ENCODE measurements at regions not wholly inside any gene's neighbourhood (a gene's known extent, or its start where the extent isn't known, plus 50 kb on each side); places are given as distances from the start of the nearest gene placed in this dataset.
A peak's percentile ranks its signal among the peaks of the same experiment; 100 is the strongest.
"Not testable (repeated sequence)": the region's sequence is repeated elsewhere in the genome, so short reads cannot be mapped to it uniquely, and the experiment has no call there.

DNA sequence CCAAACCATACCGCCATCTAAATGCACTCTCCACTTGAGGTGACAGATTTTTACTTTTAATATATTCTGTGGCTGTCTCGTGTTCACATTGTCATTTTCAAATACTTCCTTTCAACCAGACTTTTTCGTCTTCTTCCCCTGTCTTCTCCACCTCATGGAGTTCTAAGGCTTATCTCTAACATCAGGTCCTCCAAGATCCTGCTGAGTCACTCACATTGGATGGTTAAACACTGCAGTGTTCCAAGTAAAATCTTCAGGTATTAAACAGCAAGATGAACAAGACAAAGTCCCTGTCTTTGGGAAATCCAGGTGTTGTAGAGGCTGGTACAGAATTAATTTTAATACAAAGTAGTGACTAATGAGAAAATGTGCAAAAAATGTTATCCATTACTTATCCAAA lies 330.2 kb upstream of the KIF2B start:
- Histone ChIP-seq H3K9me3 (ENCODE audit: control insufficient read depth, low read length) (no peaks in the 10 kb centered on the region), H3K4me3 (ENCODE audit: low read length) (no peak overlapping the region), H3K9ac (ENCODE audit: low read length) (no peak overlapping the region), H3K27me3 (replicated peaks; ENCODE audit: control insufficient read depth, insufficient read depth, low read length) (no peaks in the 10 kb centered on the region), H3K36me3 (ENCODE audit: control insufficient read depth, insufficient read depth, low read length, severe bottlenecking) (no peaks in the 10 kb centered on the region), H3K4me1 (ENCODE audit: control insufficient read depth, insufficient read depth, low read length) (no peaks in the 10 kb centered on the region)
- DNase-seq (ENCODE audit: low read depth): no peak

DNA sequence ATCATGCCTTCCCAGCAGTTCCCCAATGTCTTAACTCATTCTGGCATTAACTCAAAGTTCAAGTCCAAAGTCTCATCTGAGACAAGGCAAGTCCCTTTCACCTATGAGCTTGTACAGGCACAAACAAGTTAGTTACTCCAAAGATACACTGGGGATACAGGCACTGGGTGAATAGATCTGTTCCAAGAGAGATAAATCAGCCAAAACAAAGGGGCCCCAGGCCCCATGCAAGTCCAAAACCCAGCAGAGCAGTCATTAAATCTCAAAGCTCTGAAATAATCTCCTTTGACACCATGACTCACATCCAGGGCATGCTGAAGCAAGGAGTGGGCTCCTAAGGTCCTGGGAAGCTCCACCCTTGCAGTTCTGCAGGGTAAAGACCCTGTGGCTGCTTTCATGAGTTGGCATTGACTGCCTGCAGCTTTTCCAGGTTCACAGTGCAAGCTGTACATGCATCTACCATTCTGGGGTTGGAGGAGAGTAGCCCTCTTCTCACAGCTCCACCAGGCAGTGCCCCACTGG lies 332.2 kb upstream of the KIF2B start:
- DNase-seq (ENCODE audit: low read depth): no peak
- Histone ChIP-seq H3K4me3 (ENCODE audit: low read length) (no peak overlapping the region), H3K4me1 (ENCODE audit: control insufficient read depth, insufficient read depth, low read length) (no peaks in the 10 kb centered on the region), H3K9ac (ENCODE audit: low read length) (no peak overlapping the region), H3K36me3 (ENCODE audit: control insufficient read depth, insufficient read depth, low read length, severe bottlenecking) (no peaks in the 10 kb centered on the region), H3K27me3 (replicated peaks; ENCODE audit: control insufficient read depth, insufficient read depth, low read length) (no peaks in the 10 kb centered on the region), H3K9me3 (ENCODE audit: control insufficient read depth, low read length) (no peaks in the 10 kb centered on the region)

DNA sequence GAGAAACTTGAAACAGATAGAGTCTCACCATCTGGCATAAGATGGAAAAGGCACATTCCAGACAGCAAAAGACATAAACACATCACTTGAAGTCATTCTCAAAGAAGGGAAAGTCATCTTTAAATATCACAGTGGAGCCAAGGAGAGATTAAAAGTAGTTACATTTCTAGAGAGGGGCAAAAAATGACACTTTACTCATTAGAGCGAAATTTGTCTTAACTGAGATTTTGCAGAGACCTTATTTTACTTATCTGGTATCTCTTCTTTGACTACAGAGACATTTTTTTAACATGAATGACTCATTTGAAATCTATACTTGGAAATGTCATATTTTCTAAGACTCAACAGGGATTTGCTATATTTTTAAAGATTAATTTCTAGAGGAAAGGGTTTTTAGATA lies 339.0 kb upstream of the KIF2B start:
- DNase-seq (ENCODE audit: low read depth): no peak
- Histone ChIP-seq H3K4me1 (ENCODE audit: control insufficient read depth, insufficient read depth, low read length) (no peaks in the 10 kb centered on the region), H3K4me3 (ENCODE audit: low read length) (no peak overlapping the region), H3K36me3 (ENCODE audit: control insufficient read depth, insufficient read depth, low read length, severe bottlenecking) (no peaks in the 10 kb centered on the region), H3K9ac (ENCODE audit: low read length) (no peak overlapping the region), H3K9me3 (ENCODE audit: control insufficient read depth, low read length) (no peaks in the 10 kb centered on the region), H3K27me3 (replicated peaks; ENCODE audit: control insufficient read depth, insufficient read depth, low read length) (no peaks in the 10 kb centered on the region)

DNA sequence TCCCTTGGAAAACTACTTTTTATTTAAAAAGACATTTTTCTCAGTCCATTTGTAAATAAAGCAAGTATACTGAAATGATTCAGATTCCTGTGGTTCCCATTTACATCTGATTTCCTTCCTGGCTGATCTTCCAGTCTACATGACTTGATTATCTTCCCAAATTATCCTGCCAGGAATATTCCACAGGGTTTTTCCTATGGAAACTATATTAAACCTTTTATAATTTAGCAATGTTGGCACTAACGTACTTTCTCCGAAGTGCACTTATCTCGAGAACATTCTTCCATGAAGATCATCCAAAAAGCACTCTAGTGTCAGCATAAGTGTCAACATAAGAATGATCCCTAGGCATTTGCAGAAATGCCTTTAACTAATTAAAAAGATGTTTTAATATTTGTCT lies 347.7 kb upstream of the KIF2B start:
- no peaks in the 10 kb centered on the region for H3K9me3 ChIP-seq (ENCODE audit: control insufficient read depth, low read length)
- H3K4me1 ChIP-seq (ENCODE audit: control insufficient read depth, insufficient read depth, low read length): no peaks in the 10 kb centered on the region
- H3K36me3 ChIP-seq (ENCODE audit: control insufficient read depth, insufficient read depth, low read length, severe bottlenecking): no peaks in the 10 kb centered on the region
- H3K4me3 ChIP-seq (ENCODE audit: low read length): no peak overlapping the region
- H3K9ac ChIP-seq (ENCODE audit: low read length): no peak overlapping the region
- no peak for DNase-seq (ENCODE audit: low read depth)
- no peaks in the 10 kb centered on the region for H3K27me3 ChIP-seq (replicated peaks; ENCODE audit: control insufficient read depth, insufficient read depth, low read length)

DNA sequence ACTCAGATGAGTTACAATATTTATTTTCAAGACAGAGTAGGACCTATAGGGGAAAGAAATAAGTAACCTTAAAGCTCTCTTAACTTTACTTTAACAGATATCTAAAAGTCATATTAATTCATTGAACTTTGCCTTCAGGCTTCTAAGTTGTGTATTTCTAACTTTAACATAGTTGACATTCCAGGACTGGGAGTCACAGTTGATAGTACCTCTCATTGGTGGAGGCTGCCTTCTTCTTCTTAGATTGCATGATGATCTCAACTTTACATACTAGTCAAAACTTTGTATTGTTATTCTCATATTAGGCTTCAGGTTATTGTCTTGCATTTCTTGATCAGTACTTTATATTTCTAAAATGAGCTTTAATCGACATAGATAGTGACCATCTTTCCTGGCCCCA lies 350.1 kb upstream of the KIF2B start:
- Histone ChIP-seq H3K4me1 (ENCODE audit: control insufficient read depth, insufficient read depth, low read length) (no peaks in the 10 kb centered on the region), H3K36me3 (ENCODE audit: control insufficient read depth, insufficient read depth, low read length, severe bottlenecking) (no peaks in the 10 kb centered on the region), H3K9ac (ENCODE audit: low read length) (no peak overlapping the region), H3K4me3 (ENCODE audit: low read length) (no peak overlapping the region), H3K27me3 (replicated peaks; ENCODE audit: control insufficient read depth, insufficient read depth, low read length) (no peaks in the 10 kb centered on the region), H3K9me3 (ENCODE audit: control insufficient read depth, low read length) (no peaks in the 10 kb centered on the region)
- peak; percentile 0 for DNase-seq (ENCODE audit: low read depth)

DNA sequence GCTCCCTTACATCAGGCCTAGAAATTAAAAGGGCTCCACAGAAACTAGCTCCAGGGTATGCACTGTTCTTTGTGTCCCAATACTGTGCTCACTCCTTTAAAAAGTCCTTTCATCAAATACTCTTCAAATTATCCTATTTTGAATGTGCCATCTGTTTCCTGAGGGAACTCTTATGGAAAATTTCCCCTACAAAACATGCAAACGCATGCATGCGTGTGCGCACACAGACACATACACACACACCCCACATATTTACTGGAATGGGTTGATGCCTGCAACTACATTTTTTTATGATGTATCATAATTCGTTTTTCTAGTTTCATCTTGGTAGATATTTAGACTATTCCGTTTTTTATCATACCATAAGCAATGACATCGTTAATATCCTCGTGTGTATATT lies 351.2 kb upstream of the KIF2B start:
- Histone ChIP-seq H3K4me1 (ENCODE audit: control insufficient read depth, insufficient read depth, low read length) (no peaks in the 10 kb centered on the region), H3K27me3 (replicated peaks; ENCODE audit: control insufficient read depth, insufficient read depth, low read length) (no peaks in the 10 kb centered on the region)
- DNase-seq (ENCODE audit: low read depth): no peak

DNA sequence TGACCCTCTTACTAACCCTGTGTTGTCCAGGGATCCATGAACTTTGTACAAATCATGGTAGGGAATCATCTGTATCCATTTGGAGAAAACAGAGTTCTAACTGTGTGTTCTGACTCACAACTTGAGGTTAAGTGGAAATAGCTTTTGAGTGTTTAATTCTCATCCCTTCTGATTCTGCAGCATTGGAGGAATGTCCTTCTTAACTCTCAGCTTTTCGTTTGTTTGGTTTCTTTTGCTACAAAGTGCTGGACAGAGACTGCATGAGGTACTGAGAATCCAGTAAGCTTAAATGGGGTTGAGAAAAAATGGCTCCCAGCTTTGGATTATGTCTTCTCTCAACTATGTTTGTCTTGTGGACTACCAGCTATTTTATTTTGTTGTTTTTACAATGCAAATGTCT lies 352.1 kb upstream of the KIF2B start:
- H3K4me1 ChIP-seq (ENCODE audit: control insufficient read depth, insufficient read depth, low read length): no peaks in the 10 kb centered on the region
- no peaks in the 10 kb centered on the region for H3K27me3 ChIP-seq (replicated peaks; ENCODE audit: control insufficient read depth, insufficient read depth, low read length)
- H3K9me3 ChIP-seq (ENCODE audit: control insufficient read depth, low read length): no peaks in the 10 kb centered on the region
- no peak overlapping the region for H3K4me3 ChIP-seq (ENCODE audit: low read length)
- H3K36me3 ChIP-seq (ENCODE audit: control insufficient read depth, insufficient read depth, low read length, severe bottlenecking): no peaks in the 10 kb centered on the region
- no peak overlapping the region for H3K9ac ChIP-seq (ENCODE audit: low read length)
- DNase-seq (ENCODE audit: low read depth): no peak

More for the DNA sequence above, 351.2 kb upstream of the KIF2B start:
- no peak overlapping the region for H3K9ac ChIP-seq (ENCODE audit: low read length)
- no peaks in the 10 kb centered on the region for H3K36me3 ChIP-seq (ENCODE audit: control insufficient read depth, insufficient read depth, low read length, severe bottlenecking)
- no peak overlapping the region for H3K4me3 ChIP-seq (ENCODE audit: low read length)
- H3K9me3 ChIP-seq (ENCODE audit: control insufficient read depth, low read length): no peaks in the 10 kb centered on the region

DNA sequence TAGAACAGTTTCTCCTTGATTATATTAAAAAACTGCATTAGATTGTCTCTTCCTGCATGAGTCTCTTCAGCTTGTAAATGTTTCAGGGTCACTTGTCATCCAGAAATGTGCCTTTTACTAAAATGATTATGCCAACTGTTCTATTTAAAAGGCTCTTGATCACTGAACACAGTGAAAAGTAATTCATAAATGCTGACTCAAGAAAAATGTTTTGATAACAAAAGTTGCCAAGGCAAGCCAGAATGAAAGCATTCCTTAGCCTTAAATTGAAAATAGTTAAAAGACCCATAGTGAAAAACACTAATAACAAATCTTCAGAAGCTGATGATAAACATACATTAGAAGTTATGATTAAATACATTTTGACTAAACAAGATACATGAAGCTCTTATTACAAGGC lies 356.0 kb upstream of the KIF2B start:
- H3K9ac ChIP-seq (ENCODE audit: low read length): no peak overlapping the region
- no peaks in the 10 kb centered on the region for H3K36me3 ChIP-seq (ENCODE audit: control insufficient read depth, insufficient read depth, low read length, severe bottlenecking)
- no peaks in the 10 kb centered on the region for H3K9me3 ChIP-seq (ENCODE audit: control insufficient read depth, low read length)
- no peaks in the 10 kb centered on the region for H3K4me1 ChIP-seq (ENCODE audit: control insufficient read depth, insufficient read depth, low read length)
- DNase-seq (ENCODE audit: low read depth): no peak
- H3K4me3 ChIP-seq (ENCODE audit: low read length): no peak overlapping the region
- H3K27me3 ChIP-seq (replicated peaks; ENCODE audit: control insufficient read depth, insufficient read depth, low read length): no peaks in the 10 kb centered on the region

DNA sequence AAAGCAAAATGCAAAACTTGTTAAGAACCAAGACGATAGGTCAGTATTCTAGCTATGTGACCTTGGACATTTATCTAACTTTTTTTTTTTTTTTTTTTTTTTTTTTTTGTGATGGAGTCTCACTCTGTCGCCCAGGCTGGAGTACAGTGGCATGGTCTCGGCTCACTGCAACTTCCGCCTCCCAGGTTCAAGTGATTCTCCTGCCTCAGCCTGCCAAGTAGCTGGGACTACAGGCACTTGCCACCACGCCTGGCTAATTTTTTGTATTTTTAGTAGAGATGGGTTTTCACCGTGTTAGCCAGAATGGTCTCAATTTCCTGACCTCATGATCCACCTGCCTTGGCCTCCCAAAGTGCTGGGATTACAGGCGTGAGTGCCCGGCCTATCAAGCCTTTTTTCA lies 358.3 kb upstream of the KIF2B start:
- H3K9me3 ChIP-seq (ENCODE audit: control insufficient read depth, low read length); DNase-seq (ENCODE audit: low read depth); H3K9ac ChIP-seq (ENCODE audit: low read length); H3K4me3 ChIP-seq (ENCODE audit: low read length); H3K27me3 ChIP-seq (replicated peaks; ENCODE audit: control insufficient read depth, insufficient read depth, low read length); H3K36me3 ChIP-seq (ENCODE audit: control insufficient read depth, insufficient read depth, low read length, severe bottlenecking); H3K4me1 ChIP-seq (ENCODE audit: control insufficient read depth, insufficient read depth, low read length): not testable (repeated sequence)

DNA sequence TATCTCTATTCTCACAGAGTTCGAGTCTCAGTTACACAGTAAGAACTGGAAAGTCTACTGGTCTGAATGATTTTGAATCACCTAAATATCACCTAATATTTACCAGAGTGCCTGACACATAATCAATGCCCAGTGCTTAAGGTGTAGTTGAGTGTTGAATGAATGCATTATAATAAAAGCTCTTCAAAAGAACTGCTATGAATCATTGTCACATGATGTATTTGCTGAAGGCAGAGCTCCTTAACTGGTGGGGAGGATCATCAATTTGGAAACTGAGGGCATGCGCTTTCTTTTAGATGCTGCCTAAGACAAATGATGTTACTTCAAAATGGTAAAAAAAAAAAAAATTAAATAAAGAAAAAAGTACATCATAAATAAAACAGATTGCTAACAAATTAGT lies 359.4 kb upstream of the KIF2B start:
- no peaks in the 10 kb centered on the region for H3K36me3 ChIP-seq (ENCODE audit: control insufficient read depth, insufficient read depth, low read length, severe bottlenecking)
- H3K9me3 ChIP-seq (ENCODE audit: control insufficient read depth, low read length): peaks cover 4% of the 10 kb centered on the region
- no peaks in the 10 kb centered on the region for H3K27me3 ChIP-seq (replicated peaks; ENCODE audit: control insufficient read depth, insufficient read depth, low read length)
- no peak for DNase-seq (ENCODE audit: low read depth)
- H3K4me3 ChIP-seq (ENCODE audit: low read length): no peak overlapping the region
- no peak overlapping the region for H3K9ac ChIP-seq (ENCODE audit: low read length)
- H3K4me1 ChIP-seq (ENCODE audit: control insufficient read depth, insufficient read depth, low read length): no peaks in the 10 kb centered on the region

DNA sequence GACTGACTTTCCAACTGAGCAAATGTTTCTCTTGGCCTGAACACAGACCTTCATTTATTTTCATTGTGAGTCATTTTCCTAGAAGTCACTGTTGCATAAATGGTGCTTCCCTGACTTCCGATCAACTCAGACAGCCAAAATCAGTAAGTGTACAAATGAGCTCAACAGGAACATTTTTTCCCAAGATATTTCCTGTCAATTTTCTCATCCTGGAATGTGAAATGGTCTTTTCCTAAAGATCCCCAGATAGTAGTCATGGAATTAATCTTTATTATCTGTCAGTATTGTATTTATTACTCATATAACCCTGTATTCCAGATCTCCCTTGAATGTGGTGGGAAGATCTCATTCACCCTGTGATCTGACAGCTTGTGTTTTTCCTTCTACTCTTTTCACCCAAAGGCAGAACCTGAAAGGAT lies 360.3 kb upstream of the KIF2B start:
- no peak for DNase-seq (ENCODE audit: low read depth)
- Histone ChIP-seq H3K4me1 (ENCODE audit: control insufficient read depth, insufficient read depth, low read length) (no peaks in the 10 kb centered on the region), H3K9ac (ENCODE audit: low read length) (no peak overlapping the region), H3K27me3 (replicated peaks; ENCODE audit: control insufficient read depth, insufficient read depth, low read length) (no peaks in the 10 kb centered on the region), H3K36me3 (ENCODE audit: control insufficient read depth, insufficient read depth, low read length, severe bottlenecking) (no peaks in the 10 kb centered on the region), H3K9me3 (ENCODE audit: control insufficient read depth, low read length) (peaks cover 7% of the 10 kb centered on the region), H3K4me3 (ENCODE audit: low read length) (no peak overlapping the region)

DNA sequence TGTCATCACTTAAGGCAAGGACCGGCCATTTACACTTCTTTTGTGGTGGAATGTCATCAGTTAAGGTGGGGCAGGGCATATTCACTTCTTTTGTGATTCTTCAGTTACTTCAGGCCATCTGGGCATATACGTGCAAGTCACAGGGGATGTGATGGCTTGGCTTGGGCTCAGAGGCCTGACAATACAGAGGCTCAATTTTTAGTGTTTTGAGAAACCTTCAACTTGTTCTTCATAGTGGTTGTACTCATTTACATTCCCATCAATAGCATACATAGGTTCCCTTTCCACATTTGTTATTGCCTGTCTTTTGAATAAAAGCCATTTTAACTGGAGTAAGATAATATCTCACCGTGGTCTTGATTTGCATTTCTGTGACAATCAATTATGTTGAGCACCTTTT lies 366.8 kb upstream of the KIF2B start:
- H3K9me3 ChIP-seq (ENCODE audit: control insufficient read depth, low read length); H3K9ac ChIP-seq (ENCODE audit: low read length); H3K27me3 ChIP-seq (replicated peaks; ENCODE audit: control insufficient read depth, insufficient read depth, low read length); H3K4me3 ChIP-seq (ENCODE audit: low read length); H3K4me1 ChIP-seq (ENCODE audit: control insufficient read depth, insufficient read depth, low read length); DNase-seq (ENCODE audit: low read depth); H3K36me3 ChIP-seq (ENCODE audit: control insufficient read depth, insufficient read depth, low read length, severe bottlenecking): not testable (repeated sequence)
